Fibroblast of lung (primary cell): ENCODE measurements at regions not wholly inside any gene's neighbourhood (a gene's known extent, or its start where the extent isn't known, plus 50 kb on each side); places are given as distances from the start of the nearest gene placed in this dataset.

Source experiments
- DNase-seq, 2 donors: peaks; one replicate each; pipeline versions ENCODE4 v3.0.0 to v3.0.0-alpha.2; 2010; ENCODE audit warnings: low read depth in 2 of 2
- H2AFZ ChIP-seq: 2 replicates; pipeline ENCODE4 v1.5.1; 2012; ENCODE audit warnings: low read length, control low read depth, inconsistent platforms
- H3K27ac ChIP-seq: 2 replicates; pipeline ENCODE4 v1.5.1; 2011; ENCODE audit warnings: low read length, control low read depth; ENCODE audit not compliant: insufficient read depth
- H3K27me3 ChIP-seq: 2 replicates; pipeline ENCODE4 v1.5.1; 2011; ENCODE audit warnings: mild to moderate bottlenecking, low read length; ENCODE audit not compliant: control insufficient read depth, insufficient read depth
- H3K36me3 ChIP-seq: 2 replicates; pipeline ENCODE4 v1.5.1; 2011; ENCODE audit warnings: low read length; ENCODE audit not compliant: control insufficient read depth, insufficient read depth
- H3K4me1 ChIP-seq: 2 replicates; pipeline ENCODE4 v1.5.1; 2011; ENCODE audit warnings: low read length; ENCODE audit not compliant: control insufficient read depth, insufficient read depth; ENCODE audit errors: extremely low read depth
- H3K4me2 ChIP-seq: 2 replicates; pipeline ENCODE4 v1.5.1; 2011; ENCODE audit warnings: low read length, control low read depth; ENCODE audit not compliant: insufficient read depth; ENCODE audit errors: extremely low read depth
- H3K4me3 ChIP-seq, 4 experiments: fragments of 200-600 bp in 1 of 4; sonication (generic) in 1 of 4; replicated peaks in 1 of 4; 2 replicates each; pipeline ENCODE4 v1.5.1; 2011 to 2016; ENCODE audit warnings: low read length in 4 of 4, low read depth in 3 of 4, mild to moderate bottlenecking in 3 of 4, control low read depth in 2 of 4, inconsistent platforms in 1 of 4, mixed read lengths in 1 of 4; ENCODE audit not compliant: insufficient read depth in 1 of 4; ENCODE audit errors: control extremely low read depth in 1 of 4
- H3K79me2 ChIP-seq: 2 replicates; pipeline ENCODE4 v1.5.1; 2012; ENCODE audit warnings: mild to moderate bottlenecking, low read length, inconsistent platforms; ENCODE audit not compliant: control insufficient read depth, insufficient read depth
- H3K9ac ChIP-seq: 2 replicates; pipeline ENCODE4 v1.5.1; 2011; ENCODE audit warnings: mild to moderate bottlenecking, low read length, control low read depth; ENCODE audit not compliant: insufficient read depth
- H3K9me3 ChIP-seq: 2 replicates; pipeline ENCODE4 v1.5.1; 2012; ENCODE audit warnings: low read depth, low read length; ENCODE audit not compliant: control insufficient read depth, insufficient read depth
- H4K20me1 ChIP-seq: 2 replicates; pipeline ENCODE4 v1.5.1; 2011; ENCODE audit warnings: low read length; ENCODE audit not compliant: control insufficient read depth, insufficient read depth; ENCODE audit errors: extremely low read depth
- EZH2 ChIP-seq: IDR thresholded peaks from 2 replicates; pipeline ENCODE4 v1.5.1; 2012; ENCODE audit warnings: low read length, control low read depth, mild to moderate bottlenecking; ENCODE audit errors: missing control alignments
- TF ChIP-seq, protein P1 (sequence below), 2 donors: IDR thresholded peaks in 1 of 2; conservative IDR thresholded peaks in 1 of 2; 1 replicate in 1 of 2; 2 replicates in 1 of 2; pipeline ENCODE4 v1.5.1; 2011 to 2012; ENCODE audit warnings: low read length in 2 of 2, control low read depth in 1 of 2, inconsistent platforms in 1 of 2, low read depth in 1 of 2, mild to moderate bottlenecking in 1 of 2

DNA sequence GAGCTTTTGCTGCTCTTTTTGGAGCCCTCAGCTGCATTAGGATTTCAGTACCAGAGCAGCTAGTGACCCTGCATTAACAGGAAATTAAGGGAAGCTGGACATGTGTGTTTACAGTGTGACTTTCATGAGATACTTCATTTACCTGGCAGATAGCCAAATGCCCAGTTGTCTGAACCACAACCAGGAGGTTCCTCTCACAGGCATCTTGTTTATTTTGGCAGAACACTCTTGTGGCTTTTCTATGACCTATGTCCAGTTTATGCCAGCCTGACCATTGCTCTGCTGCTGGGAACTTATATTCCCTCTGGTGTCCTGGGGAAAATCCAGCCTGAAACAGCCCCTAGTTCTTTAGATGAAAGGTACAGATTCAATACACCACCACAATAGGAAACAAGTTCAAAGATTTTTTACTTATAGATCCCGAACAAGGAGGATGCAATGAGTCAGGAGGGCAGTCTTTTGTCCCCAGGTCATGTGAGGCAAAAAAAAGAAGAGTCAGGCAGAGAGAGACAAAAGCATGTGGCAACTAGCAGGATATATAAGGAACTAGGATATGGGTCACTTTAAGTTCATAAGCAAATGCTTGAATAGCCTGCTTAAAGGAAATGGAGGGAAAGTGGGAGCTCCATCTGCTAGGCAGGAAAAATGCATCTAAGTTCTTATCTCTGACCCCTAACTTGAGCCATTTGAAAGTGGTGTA lies 379.3 kb downstream of the INSC start:
- Histone ChIP-seq H3K4me2 (no peak overlapping the region), H3K4me1 (no peaks in the 10 kb centered on the region), H3K79me2 (no peaks in the 10 kb centered on the region), H4K20me1 (no peaks in the 10 kb centered on the region), H3K27me3 (no peaks in the 10 kb centered on the region), H3K9me3 (no peaks in the 10 kb centered on the region), H2AFZ (no peak overlapping the region), H3K4me3 (no peak overlapping the region), H3K36me3 (no peaks in the 10 kb centered on the region), H3K9ac (no peak overlapping the region), H3K27ac (no peak overlapping the region)
- no peak for TF ChIP-seq EZH2
- TF ChIP-seq, protein P1, sequence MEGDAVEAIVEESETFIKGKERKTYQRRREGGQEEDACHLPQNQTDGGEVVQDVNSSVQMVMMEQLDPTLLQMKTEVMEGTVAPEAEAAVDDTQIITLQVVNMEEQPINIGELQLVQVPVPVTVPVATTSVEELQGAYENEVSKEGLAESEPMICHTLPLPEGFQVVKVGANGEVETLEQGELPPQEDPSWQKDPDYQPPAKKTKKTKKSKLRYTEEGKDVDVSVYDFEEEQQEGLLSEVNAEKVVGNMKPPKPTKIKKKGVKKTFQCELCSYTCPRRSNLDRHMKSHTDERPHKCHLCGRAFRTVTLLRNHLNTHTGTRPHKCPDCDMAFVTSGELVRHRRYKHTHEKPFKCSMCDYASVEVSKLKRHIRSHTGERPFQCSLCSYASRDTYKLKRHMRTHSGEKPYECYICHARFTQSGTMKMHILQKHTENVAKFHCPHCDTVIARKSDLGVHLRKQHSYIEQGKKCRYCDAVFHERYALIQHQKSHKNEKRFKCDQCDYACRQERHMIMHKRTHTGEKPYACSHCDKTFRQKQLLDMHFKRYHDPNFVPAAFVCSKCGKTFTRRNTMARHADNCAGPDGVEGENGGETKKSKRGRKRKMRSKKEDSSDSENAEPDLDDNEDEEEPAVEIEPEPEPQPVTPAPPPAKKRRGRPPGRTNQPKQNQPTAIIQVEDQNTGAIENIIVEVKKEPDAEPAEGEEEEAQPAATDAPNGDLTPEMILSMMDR (conservative IDR thresholded peaks at IDR 0.05 in 1 of 2, IDR thresholded peaks at IDR 0.05 in 1 of 2; ENCODE audit: low read depth in 1 of 2, low read length in 2 of 2): no peak
- peak; percentile 10 to 34 for DNase-seq

GRCh38 chr11:15494740-15495139 lies 380.0 kb downstream of the INSC start:
- Histone ChIP-seq H3K27me3 (no peaks in the 10 kb centered on the region), H2AFZ (no peak overlapping the region), H3K36me3 (no peaks in the 10 kb centered on the region), H3K27ac (no peak overlapping the region), H3K4me2 (no peak overlapping the region), H3K4me3 (no peak overlapping the region), H3K9ac (no peak overlapping the region), H3K4me1 (no peaks in the 10 kb centered on the region), H4K20me1 (no peaks in the 10 kb centered on the region), H3K9me3 (no peaks in the 10 kb centered on the region), H3K79me2 (no peaks in the 10 kb centered on the region)
- DNase-seq: no peak
- no peak for TF ChIP-seq EZH2
- TF ChIP-seq, protein P1 (conservative IDR thresholded peaks at IDR 0.05 in 1 of 2, IDR thresholded peaks at IDR 0.05 in 1 of 2; ENCODE audit: low read depth in 1 of 2, low read length in 2 of 2): no peak

DNA sequence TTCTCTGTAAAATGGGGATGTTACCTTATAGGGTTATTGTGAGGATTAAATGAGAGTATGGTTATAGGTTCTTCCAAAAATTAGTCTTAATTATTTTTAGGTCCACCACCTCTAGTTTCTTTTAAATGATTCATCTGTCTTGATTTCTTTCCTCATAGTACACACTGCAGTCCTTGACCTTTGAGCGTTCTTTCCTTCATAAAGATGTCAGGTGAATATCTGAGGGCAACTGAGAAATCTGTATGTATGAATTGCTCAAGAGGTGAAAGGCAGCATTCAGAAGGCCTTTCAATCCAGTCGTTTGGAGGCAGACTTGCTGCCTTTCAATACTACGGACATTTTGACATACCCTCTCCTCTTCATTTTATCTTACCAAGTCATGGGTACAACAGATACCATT lies 380.7 kb downstream of the INSC start:
- Histone ChIP-seq H3K4me3 (no peak overlapping the region), H3K9ac (no peak overlapping the region), H3K79me2 (no peaks in the 10 kb centered on the region), H4K20me1 (no peaks in the 10 kb centered on the region), H3K4me1 (no peaks in the 10 kb centered on the region), H3K36me3 (no peaks in the 10 kb centered on the region), H3K27ac (no peak overlapping the region), H3K9me3 (no peaks in the 10 kb centered on the region), H3K27me3 (no peaks in the 10 kb centered on the region), H2AFZ (no peak overlapping the region), H3K4me2 (no peak overlapping the region)
- TF ChIP-seq, protein P1 (conservative IDR thresholded peaks at IDR 0.05 in 1 of 2, IDR thresholded peaks at IDR 0.05 in 1 of 2; ENCODE audit: low read depth in 1 of 2, low read length in 2 of 2): no peak
- no peak for TF ChIP-seq EZH2
- DNase-seq: no peak
